ENCODE measurements at regions not wholly inside any gene's neighbourhood (a gene's known extent, or its start where the extent isn't known, plus 50 kb on each side); places are given as distances from the start of the nearest gene placed in this dataset.

DNA sequence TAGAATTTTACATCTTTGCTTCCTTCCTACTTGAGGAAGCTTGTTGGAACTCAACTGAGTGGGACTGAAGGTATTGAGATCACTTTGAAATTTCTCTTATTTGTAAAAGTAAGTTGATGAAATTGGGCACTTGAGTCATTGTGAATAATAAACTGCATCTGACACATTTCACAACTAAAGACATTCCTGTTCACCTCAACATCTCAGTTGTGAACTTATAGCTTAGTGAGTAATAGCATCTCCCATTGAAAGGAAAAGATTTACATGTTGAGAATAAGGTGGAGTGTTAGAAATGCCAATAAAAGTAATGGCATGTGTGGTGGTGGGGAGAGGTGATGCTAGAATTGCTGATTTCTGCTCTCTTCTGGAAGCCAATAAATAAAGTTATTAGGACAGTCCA is 145.0 kb downstream of the SLC24A2 start:
- DNase-seq (ENCODE audit: low spot score) (no peak), ATAC-seq (ENCODE audit: low FRiP score) (no peak)
- TF ChIP-seq, protein P1, sequence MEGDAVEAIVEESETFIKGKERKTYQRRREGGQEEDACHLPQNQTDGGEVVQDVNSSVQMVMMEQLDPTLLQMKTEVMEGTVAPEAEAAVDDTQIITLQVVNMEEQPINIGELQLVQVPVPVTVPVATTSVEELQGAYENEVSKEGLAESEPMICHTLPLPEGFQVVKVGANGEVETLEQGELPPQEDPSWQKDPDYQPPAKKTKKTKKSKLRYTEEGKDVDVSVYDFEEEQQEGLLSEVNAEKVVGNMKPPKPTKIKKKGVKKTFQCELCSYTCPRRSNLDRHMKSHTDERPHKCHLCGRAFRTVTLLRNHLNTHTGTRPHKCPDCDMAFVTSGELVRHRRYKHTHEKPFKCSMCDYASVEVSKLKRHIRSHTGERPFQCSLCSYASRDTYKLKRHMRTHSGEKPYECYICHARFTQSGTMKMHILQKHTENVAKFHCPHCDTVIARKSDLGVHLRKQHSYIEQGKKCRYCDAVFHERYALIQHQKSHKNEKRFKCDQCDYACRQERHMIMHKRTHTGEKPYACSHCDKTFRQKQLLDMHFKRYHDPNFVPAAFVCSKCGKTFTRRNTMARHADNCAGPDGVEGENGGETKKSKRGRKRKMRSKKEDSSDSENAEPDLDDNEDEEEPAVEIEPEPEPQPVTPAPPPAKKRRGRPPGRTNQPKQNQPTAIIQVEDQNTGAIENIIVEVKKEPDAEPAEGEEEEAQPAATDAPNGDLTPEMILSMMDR (IDR thresholded peaks at IDR 0.05) = no peak

DNA sequence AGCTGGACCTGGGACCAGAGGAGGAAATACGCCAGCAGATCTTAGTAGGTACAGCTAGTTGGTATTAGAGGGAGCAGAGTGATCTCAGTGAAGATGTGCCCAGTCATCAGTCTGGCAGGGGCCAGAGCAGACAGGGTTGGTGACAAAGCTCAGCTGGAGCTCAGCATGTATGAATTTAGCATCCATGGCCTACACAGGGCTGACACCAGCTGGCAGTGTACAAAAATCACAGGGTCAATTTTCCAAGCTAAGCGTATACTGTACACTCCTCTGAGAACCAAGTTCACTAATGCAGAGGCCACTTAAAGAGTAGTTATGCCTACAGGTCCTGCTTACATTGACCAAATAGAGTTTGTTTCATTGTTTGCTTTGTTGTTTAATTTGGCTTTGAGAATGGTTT is 146.6 kb downstream of the SLC24A2 start:
- no peak for ATAC-seq (ENCODE audit: low FRiP score)

DNA sequence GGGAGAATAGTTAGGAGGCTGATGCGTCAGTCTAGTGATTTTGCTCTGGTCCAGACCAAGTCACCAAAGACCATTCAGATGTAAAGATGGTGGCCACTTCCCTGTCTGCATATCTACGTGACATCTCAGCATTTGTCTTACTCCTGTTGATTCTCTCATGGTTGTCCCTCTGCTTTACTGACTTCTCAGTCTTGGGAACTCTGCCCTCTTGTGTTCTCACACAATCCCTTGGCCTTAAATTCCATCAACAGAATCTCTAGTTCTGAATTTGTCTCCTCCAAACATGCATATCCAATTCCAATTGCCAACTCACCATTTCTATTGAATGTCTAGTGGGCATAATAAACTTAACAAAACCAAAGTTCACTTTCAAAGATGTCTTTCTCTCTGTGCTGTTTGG is 147.8 kb downstream of the SLC24A2 start:
- DNase-seq (ENCODE audit: low spot score) (no peak), ATAC-seq (ENCODE audit: low FRiP score) (no peak)
- TF ChIP-seq, protein P1 (IDR thresholded peaks at IDR 0.05) = no peak

More for the DNA sequence above, 146.6 kb downstream of the SLC24A2 start:
- TF ChIP-seq, protein P1 (IDR thresholded peaks at IDR 0.05) = no peak
- DNase-seq (ENCODE audit: low spot score) = no peak

GRCh38 chr9:19640014-19640413 is 148.8 kb downstream of the SLC24A2 start:
- DNase-seq (ENCODE audit: low spot score) = no peak
- ATAC-seq (ENCODE audit: low FRiP score) = no peak
- TF ChIP-seq, protein P1 (IDR thresholded peaks at IDR 0.05) = no peak

GRCh38 chr9:19637084-19637483 is 151.8 kb downstream of the SLC24A2 start:
- TF ChIP-seq, protein P1 (IDR thresholded peaks at IDR 0.05) = no peak
- ATAC-seq (ENCODE audit: low FRiP score) (no peak), DNase-seq (ENCODE audit: low spot score) (no peak)

DNA sequence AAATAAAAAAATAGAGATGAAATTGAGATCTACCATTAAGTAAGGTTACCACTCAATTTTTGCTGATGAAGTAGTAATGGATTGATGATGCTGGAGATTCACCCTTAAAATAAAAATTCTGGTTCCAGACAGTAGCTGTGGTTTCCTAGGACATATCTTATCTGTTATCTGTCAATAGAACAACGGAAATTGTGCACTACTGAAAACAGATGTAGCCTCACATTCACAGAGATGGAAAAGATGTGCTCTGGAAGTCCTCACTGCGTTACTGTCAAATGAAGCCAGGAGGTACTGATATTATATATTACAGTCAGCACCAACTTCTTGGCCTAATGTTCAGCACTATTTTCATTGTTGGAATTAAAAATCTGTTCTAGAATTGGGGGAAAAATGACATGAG is 154.0 kb downstream of the SLC24A2 start:
- no peak for ATAC-seq (ENCODE audit: low FRiP score)
- TF ChIP-seq, protein P1 (IDR thresholded peaks at IDR 0.05) = no peak
- DNase-seq (ENCODE audit: low spot score) = no peak

DNA sequence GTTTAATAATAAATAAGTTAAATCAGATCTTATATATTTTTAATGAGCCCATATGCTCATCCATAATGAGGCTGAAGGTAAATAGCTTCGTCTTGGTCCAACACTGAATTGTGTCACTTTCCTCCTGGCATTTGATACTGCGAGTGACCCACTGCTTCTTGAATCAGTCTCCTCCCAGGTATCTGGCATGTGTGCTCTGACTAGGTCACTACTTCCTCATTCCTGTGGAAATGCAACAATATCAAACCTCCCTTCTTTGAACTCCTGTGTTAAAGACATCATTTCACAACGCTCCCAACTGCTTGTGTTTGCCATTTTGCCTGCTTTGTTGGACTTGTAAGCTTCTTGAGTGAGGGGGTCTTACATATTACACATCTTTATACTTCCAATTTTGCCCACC is 157.7 kb downstream of the SLC24A2 start:
- no peak for DNase-seq (ENCODE audit: low spot score)
- TF ChIP-seq, protein P1 (IDR thresholded peaks at IDR 0.05) = no peak
- no peak for ATAC-seq (ENCODE audit: low FRiP score)
